SK-N-SH treated with all-trans-retinoic acid at 6 μM for 48 hours (cell line): ENCODE measurements at regions not wholly inside any gene's neighbourhood (a gene's known extent, or its start where the extent isn't known, plus 50 kb on each side); places are given as distances from the start of the nearest gene placed in this dataset.

Source experiments
- RARB ChIP-seq: fragments of 250-450 bp; sonication (Bioruptor Pico); IDR thresholded peaks from 2 replicates; pipeline ENCODE4 v1.8.0; 2021; ENCODE audit warnings: mild to moderate bottlenecking, moderate library complexity
- SNAI2 ChIP-seq: fragments of 250-450 bp; sonication (Bioruptor Pico); IDR thresholded peaks from 2 replicates; pipeline ENCODE4 v1.5.0; 2020; ENCODE audit warnings: mild to moderate bottlenecking, moderate library complexity
- TOX ChIP-seq: fragments of 250-450 bp; sonication (Bioruptor Pico); IDR thresholded peaks from 2 replicates; pipeline ENCODE4 v1.8.0; 2021; ENCODE audit warnings: mild to moderate bottlenecking, moderate library complexity, borderline replicate concordance
- ZNF565 ChIP-seq: fragments of 450-650 bp; formaldehyde crosslinking; conservative IDR thresholded peaks from 2 replicates; pipeline ENCODE4 v1.5.0; 2020; ENCODE audit warnings: low read depth, mild to moderate bottlenecking, moderate library complexity

- TF ChIP-seq SNAI2 (CRISPR knock-in tag) (no peak), TOX (CRISPR knock-in tag) (no peak), RARB (CRISPR knock-in tag) (no peak), ZNF565 (no peak)
Measured at GRCh38 chr9:113823421-113823820, 52.7 kb upstream of the ZNF618 start.
